ENCODE measurements at regions not wholly inside any gene's neighbourhood (a gene's known extent, or its start where the extent isn't known, plus 50 kb on each side); places are given as distances from the start of the nearest gene placed in this dataset.
A peak's percentile ranks its signal among the peaks of the same experiment; 100 is the strongest.

DNA sequence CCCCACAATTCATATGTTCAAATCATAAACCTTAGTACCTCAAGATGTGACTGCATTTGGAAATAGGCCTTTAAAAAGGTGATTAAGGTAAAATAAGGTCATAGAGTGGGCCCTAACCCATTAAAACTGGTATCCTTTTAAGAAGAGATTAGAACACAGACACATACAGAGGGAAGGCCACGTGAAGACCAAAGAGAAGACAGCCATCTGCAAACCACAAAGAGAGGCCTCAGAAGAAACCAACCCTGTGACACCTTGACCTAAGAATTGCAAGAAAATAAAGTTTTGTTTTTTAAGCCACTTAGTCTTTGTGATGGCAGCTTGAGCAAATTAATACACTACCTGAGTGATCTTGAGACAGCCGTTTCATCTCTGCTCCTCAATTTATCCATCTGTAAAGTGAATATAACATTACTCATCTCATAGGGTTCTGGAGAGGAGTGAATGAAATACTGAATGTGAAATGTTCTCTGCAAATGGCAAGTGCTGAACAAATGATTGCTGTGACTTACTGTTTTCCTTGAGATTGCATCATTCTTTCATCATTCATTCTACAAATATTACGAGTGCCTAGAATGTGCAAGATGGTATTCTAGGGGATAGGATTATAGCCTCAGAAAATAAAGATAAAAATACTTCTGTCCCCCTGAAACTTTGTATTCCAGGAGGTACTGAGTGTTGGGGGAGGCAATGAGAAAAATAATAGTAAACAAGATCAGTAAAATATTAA lies 222.0 kb upstream of the CDH13 start:
- H3K27me3 ChIP-seq = no peaks in the 10 kb centered on the region
- peaks cover 0 to 3% (median 0%) of the 10 kb centered on the region in 4 donors for H3K9me3 ChIP-seq
- DNase-seq (ENCODE audit: extremely low spot score) = peak; percentile 77
- intact Hi-C loops (cut with DNase I) = no loop called here
- H3K4me1 ChIP-seq = no peaks in the 10 kb centered on the region
- no peaks in the 10 kb centered on the region for H3K36me3 ChIP-seq
- 82% methylated on average over 3 of the region's 3 CpGs for WGBS
- H3K4me3 ChIP-seq = no peak overlapping the region
- no peak overlapping the region for H3K27ac ChIP-seq (replicated peaks in 1 of 4)
- no peak for TF ChIP-seq EP300 (IDR thresholded peaks at IDR 0.05)
- TF ChIP-seq, protein P1, sequence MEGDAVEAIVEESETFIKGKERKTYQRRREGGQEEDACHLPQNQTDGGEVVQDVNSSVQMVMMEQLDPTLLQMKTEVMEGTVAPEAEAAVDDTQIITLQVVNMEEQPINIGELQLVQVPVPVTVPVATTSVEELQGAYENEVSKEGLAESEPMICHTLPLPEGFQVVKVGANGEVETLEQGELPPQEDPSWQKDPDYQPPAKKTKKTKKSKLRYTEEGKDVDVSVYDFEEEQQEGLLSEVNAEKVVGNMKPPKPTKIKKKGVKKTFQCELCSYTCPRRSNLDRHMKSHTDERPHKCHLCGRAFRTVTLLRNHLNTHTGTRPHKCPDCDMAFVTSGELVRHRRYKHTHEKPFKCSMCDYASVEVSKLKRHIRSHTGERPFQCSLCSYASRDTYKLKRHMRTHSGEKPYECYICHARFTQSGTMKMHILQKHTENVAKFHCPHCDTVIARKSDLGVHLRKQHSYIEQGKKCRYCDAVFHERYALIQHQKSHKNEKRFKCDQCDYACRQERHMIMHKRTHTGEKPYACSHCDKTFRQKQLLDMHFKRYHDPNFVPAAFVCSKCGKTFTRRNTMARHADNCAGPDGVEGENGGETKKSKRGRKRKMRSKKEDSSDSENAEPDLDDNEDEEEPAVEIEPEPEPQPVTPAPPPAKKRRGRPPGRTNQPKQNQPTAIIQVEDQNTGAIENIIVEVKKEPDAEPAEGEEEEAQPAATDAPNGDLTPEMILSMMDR (IDR thresholded peaks at IDR 0.05) = no peak
- TF ChIP-seq POLR2AphosphoS5 (IDR thresholded peaks at IDR 0.05) = no peak
- TF ChIP-seq POLR2A (IDR thresholded peaks at IDR 0.05; ENCODE audit: low read depth) = no peak

DNA sequence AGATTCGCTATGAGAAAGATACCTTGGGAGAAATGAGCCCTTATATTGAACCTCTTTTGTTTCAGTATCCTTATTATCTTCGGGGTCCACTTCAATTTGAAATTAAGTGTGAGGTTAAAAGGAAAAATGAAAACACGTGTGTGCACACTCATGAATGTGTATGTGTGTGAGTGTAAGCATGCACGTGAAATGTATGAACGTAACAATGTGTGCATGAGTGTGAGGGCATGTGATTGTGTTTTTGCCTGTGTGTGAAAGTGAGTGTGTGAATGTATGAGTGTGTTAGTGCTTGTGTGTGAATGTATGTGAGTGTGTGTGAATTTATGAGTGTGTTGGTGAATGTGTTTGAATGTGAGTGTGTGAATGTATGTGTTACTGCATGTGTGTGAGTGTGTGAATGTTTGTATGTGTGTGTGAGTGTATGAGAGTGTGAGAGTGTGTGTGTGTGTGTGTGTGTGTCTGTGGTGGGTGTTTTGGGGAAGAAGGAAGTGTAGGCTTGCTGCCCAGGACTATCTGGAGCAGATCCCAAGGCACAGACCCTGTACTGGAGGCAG lies 224.0 kb upstream of the CDH13 start:
- H3K9me3 ChIP-seq = peaks cover 0 to 3% (median 0%) of the 10 kb centered on the region in 4 donors
- H3K4me3 ChIP-seq = no peak overlapping the region
- intact Hi-C loops (cut with DNase I) = no loop called here
- WGBS = 87% methylated on average over 5 of the region's 5 CpGs
- no peaks in the 10 kb centered on the region for H3K36me3 ChIP-seq
- no peak overlapping the region for H3K27ac ChIP-seq (replicated peaks in 1 of 4)
- no peaks in the 10 kb centered on the region for H3K27me3 ChIP-seq
- no peak for TF ChIP-seq POLR2A (IDR thresholded peaks at IDR 0.05; ENCODE audit: low read depth)
- no peak for TF ChIP-seq POLR2AphosphoS5 (IDR thresholded peaks at IDR 0.05)
- no peak for TF ChIP-seq EP300 (IDR thresholded peaks at IDR 0.05)
- TF ChIP-seq, protein P1 (IDR thresholded peaks at IDR 0.05) = no peak
- DNase-seq (ENCODE audit: extremely low spot score) = no peak
- H3K4me1 ChIP-seq = no peaks in the 10 kb centered on the region

DNA sequence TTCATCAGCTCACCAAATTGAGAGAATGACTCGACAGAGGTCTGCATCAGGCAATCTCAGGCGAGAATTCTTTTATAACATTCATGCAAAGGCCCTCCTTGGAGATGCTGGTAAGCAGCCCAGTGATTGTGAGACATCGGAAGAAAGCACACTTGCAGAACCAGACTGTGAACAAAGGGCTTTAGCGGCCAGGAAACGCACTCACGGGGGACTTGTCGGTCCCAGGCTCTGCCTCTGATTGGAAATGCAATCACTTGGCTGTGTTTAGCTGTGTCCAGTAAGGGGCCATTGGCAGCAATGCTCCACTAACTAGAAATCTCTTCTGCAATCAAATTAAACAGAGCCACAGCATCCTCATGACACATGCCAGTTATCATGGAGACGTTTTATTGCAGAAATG lies 226.7 kb upstream of the CDH13 start:
- 41% methylated on average over 8 of the region's 8 CpGs for WGBS
- TF ChIP-seq POLR2AphosphoS5 (IDR thresholded peaks at IDR 0.05) (no peak), POLR2A (IDR thresholded peaks at IDR 0.05; ENCODE audit: low read depth) (no peak), EP300 (IDR thresholded peaks at IDR 0.05) (no peak)
- TF ChIP-seq, protein P1 (IDR thresholded peaks at IDR 0.05) = no peak

DNA sequence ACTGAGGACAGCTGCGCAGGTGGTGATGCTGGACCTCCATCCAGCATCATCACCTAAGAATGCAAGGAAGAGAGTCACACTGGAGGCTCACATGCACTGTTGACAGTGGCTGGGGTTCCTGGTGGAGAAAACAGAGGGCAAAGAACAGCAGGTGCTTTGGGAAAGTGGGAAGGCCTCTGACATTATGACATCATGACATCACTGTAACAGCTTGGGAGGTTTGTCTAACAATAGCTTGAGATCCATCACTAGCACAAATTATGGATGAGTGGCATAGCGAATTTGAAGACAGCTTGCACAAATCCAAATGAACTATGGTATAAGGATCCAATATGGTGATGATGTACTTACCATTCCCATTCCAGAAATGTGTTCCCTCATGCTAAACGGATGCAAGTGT lies 226.5 kb upstream of the MPHOSPH6 start:
- 90% methylated on average over 3 of the region's 3 CpGs for WGBS
- intact Hi-C loops (cut with DNase I) = no loop called here
- no peaks in the 10 kb centered on the region for H3K4me1 ChIP-seq
- H3K9me3 ChIP-seq = peaks cover 0 to 3% (median 0%) of the 10 kb centered on the region in 4 donors
- no peaks in the 10 kb centered on the region for H3K36me3 ChIP-seq
- DNase-seq (ENCODE audit: extremely low spot score) = no peak
- no peaks in the 10 kb centered on the region for H3K27me3 ChIP-seq
- H3K27ac ChIP-seq (replicated peaks in 1 of 4) = no peak overlapping the region
- H3K4me3 ChIP-seq = no peak overlapping the region
- TF ChIP-seq POLR2AphosphoS5 (IDR thresholded peaks at IDR 0.05) = no peak
- no peak for TF ChIP-seq EP300 (IDR thresholded peaks at IDR 0.05)
- no peak for TF ChIP-seq POLR2A (IDR thresholded peaks at IDR 0.05; ENCODE audit: low read depth)
- TF ChIP-seq, protein P1 (IDR thresholded peaks at IDR 0.05) = no peak

More for the DNA sequence above, 226.7 kb upstream of the CDH13 start:
- H3K27ac ChIP-seq (replicated peaks in 1 of 4) = no peak overlapping the region
- H3K36me3 ChIP-seq = no peaks in the 10 kb centered on the region
- H3K27me3 ChIP-seq = no peaks in the 10 kb centered on the region
- H3K4me1 ChIP-seq = no peaks in the 10 kb centered on the region
- intact Hi-C loops (cut with DNase I) = no loop called here
- peaks cover 0 to 3% (median 0%) of the 10 kb centered on the region in 4 donors for H3K9me3 ChIP-seq
- no peak overlapping the region for H3K4me3 ChIP-seq
- no peak for DNase-seq (ENCODE audit: extremely low spot score)
